ENCODE measurements at regions not wholly inside any gene's neighbourhood (a gene's known extent, or its start where the extent isn't known, plus 50 kb on each side); places are given as distances from the start of the nearest gene placed in this dataset.
"Not testable (repeated sequence)": the region's sequence is repeated elsewhere in the genome, so short reads cannot be mapped to it uniquely, and the experiment has no call there.

GRCh38 chr3:197618408-197618807 is 62.6 kb upstream of the BDH1 start:
- peaks cover 41% of the 10 kb centered on the region for H3K36me3 Mint-ChIP-seq (ENCODE audit: low read depth)
- H3K27me3 Mint-ChIP-seq (ENCODE audit: insufficient read depth); H3K4me3 Mint-ChIP-seq; H3K4me1 Mint-ChIP-seq (ENCODE audit: low read depth); H3K9me3 Mint-ChIP-seq; H3K27ac Mint-ChIP-seq; DNase-seq: not testable (repeated sequence)

- Mint-ChIP-seq H3K4me3 (no peak overlapping the region), H3K27ac (no peak overlapping the region), H3K27me3 (ENCODE audit: insufficient read depth) (no peaks in the 10 kb centered on the region), H3K4me1 (ENCODE audit: low read depth) (peaks cover 6% of the 10 kb centered on the region; the same call in 1 of the 2 replicates), H3K9me3 (no peaks in the 10 kb centered on the region), H3K36me3 (ENCODE audit: low read depth) (peaks cover 49% of the 10 kb centered on the region)
- TF ChIP-seq CTCF (IDR thresholded peaks at IDR 0.05), result no peak
- DNase-seq, result no peak
Measured at GRCh38 chr3:197615430-197615829, 59.7 kb upstream of the BDH1 start.

- H3K4me3 Mint-ChIP-seq; H3K9me3 Mint-ChIP-seq; H3K27me3 Mint-ChIP-seq (ENCODE audit: insufficient read depth); DNase-seq; H3K27ac Mint-ChIP-seq; H3K4me1 Mint-ChIP-seq (ENCODE audit: low read depth): not testable (repeated sequence)
- peaks cover 57% of the 10 kb centered on the region for H3K36me3 Mint-ChIP-seq (ENCODE audit: low read depth)
Measured at GRCh38 chr3:197614134-197614533, 58.4 kb upstream of the BDH1 start.

- peaks cover 57% of the 10 kb centered on the region for H3K36me3 Mint-ChIP-seq (ENCODE audit: low read depth)
- no peak for DNase-seq
- TF ChIP-seq CTCF (IDR thresholded peaks at IDR 0.05), result no peak
- no peaks in the 10 kb centered on the region for H3K27me3 Mint-ChIP-seq (ENCODE audit: insufficient read depth)
- peak overlapping the region; percentile 40; the same call in 1 of the 2 replicates for H3K27ac Mint-ChIP-seq
- no peak overlapping the region for H3K4me3 Mint-ChIP-seq
- H3K9me3 Mint-ChIP-seq, result no peaks in the 10 kb centered on the region
- peaks cover 6% of the 10 kb centered on the region; the same call in 1 of the 2 replicates for H3K4me1 Mint-ChIP-seq (ENCODE audit: low read depth)
Measured at GRCh38 chr3:197613199-197613598, 57.4 kb upstream of the BDH1 start.

GRCh38 chr3:197611255-197611654 is 55.5 kb upstream of the BDH1 start:
- no peaks in the 10 kb centered on the region for H3K9me3 Mint-ChIP-seq
- no peaks in the 10 kb centered on the region for H3K27me3 Mint-ChIP-seq (ENCODE audit: insufficient read depth)
- no peak for DNase-seq
- peaks cover 58% of the 10 kb centered on the region for H3K36me3 Mint-ChIP-seq (ENCODE audit: low read depth)
- no peak overlapping the region for H3K27ac Mint-ChIP-seq
- no peak overlapping the region for H3K4me3 Mint-ChIP-seq
- H3K4me1 Mint-ChIP-seq (ENCODE audit: low read depth), result peaks cover 6% of the 10 kb centered on the region; the same call in 1 of the 2 replicates
- TF ChIP-seq CTCF (IDR thresholded peaks at IDR 0.05), result no peak

- no peak for TF ChIP-seq CTCF (IDR thresholded peaks at IDR 0.05)
- Mint-ChIP-seq H3K4me3 (no peak overlapping the region), H3K27me3 (ENCODE audit: insufficient read depth) (peaks cover 4% of the 10 kb centered on the region; the same call in 1 of the 2 replicates), H3K36me3 (ENCODE audit: low read depth) (peaks cover 35% of the 10 kb centered on the region), H3K4me1 (ENCODE audit: low read depth) (no peaks in the 10 kb centered on the region), H3K9me3 (no peaks in the 10 kb centered on the region), H3K27ac (no peak overlapping the region)
- DNase-seq, result no peak
Measured at GRCh38 chr3:197606468-197606867, 50.7 kb upstream of the BDH1 start.
